HG02852 (cell line): ENCODE measurements at regions not wholly inside any gene's neighbourhood (a gene's known extent, or its start where the extent isn't known, plus 50 kb on each side); places are given as distances from the start of the nearest gene placed in this dataset.
"Not testable (repeated sequence)": the region's sequence is repeated elsewhere in the genome, so short reads cannot be mapped to it uniquely, and the experiment has no call there.

Source experiments
- ATAC-seq: cut with Tn5 transposase; IDR thresholded peaks from one replicate; pipeline ENCODE4 v1.9.1; 2021; ENCODE audit warnings: mild to moderate bottlenecking, moderate library complexity; ENCODE audit not compliant: unreplicated experiment

GRCh38 chr2:84373391-84373790, 85.7 kb downstream of the SUCLG1 start:
- ATAC-seq, result no peak

DNA sequence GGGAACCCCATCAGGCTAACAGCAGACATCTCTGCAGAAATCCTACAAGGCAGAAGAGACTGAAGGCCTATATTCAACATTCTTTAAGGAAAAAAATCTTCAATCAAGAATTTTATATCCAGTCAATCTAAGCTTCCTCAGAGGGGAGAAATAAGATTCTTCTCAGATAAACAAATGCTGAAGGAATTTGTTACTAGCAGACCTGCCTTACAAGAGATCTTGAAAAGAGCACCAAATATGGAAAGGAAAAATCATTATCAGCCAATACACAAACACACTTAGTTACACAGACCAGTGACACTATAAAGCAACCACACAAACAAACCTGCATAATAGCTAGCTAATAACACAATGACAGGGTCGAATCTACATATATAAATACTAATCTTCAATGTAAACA, 96.5 kb downstream of the SUCLG1 start:
- no peak for ATAC-seq

GRCh38 chr2:84338069-84338468, 121.0 kb downstream of the SUCLG1 start:
- ATAC-seq, result no peak

GRCh38 chr2:84327645-84328249, 131.3 kb downstream of the SUCLG1 start:
- ATAC-seq, result no peak

- no peak for ATAC-seq
Observed at GRCh38 chr2:84326831-84327432, 132.1 kb downstream of the SUCLG1 start.

GRCh38 chr2:84323890-84324289, 135.2 kb downstream of the SUCLG1 start:
- no peak for ATAC-seq

DNA sequence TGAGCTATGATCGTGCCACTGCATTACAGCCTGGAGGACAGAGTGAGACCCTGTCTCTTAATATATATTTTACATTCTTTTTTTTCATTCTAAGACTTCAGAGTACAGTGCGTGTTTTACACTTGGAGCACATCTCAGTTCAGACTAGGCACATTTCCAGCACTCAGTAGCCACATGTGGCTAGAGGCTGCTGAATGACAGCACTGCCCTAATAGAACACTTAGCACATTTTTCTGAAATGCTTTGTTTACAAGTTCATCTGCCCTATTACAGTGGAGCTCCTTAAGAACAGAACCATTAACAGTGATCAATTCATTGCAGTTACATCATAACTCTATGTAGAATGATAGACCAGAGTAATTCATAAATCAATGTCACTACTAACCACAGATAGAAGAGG, 138.1 kb downstream of the SUCLG1 start:
- ATAC-seq, result no peak

DNA sequence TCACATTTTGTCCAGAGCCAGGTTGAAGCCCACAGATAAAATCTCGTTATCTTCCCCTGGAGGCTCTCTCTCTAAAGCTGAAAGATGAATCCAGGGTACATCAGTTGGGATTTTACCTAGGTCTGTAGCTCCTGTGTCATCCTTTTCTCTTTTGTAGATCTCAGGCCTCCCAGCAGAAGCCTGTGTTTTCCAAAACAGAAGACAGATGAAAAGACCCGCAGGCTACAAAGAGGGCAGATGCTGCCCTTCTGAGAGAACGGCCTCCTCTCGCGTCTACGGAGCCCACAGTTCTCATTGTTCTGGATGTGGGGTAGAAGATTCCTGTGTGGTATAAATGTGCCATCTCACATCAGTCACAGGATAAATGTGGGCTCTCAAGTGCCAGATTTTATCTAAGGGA, 139.5 kb downstream of the SUCLG1 start:
- no peak for ATAC-seq

DNA sequence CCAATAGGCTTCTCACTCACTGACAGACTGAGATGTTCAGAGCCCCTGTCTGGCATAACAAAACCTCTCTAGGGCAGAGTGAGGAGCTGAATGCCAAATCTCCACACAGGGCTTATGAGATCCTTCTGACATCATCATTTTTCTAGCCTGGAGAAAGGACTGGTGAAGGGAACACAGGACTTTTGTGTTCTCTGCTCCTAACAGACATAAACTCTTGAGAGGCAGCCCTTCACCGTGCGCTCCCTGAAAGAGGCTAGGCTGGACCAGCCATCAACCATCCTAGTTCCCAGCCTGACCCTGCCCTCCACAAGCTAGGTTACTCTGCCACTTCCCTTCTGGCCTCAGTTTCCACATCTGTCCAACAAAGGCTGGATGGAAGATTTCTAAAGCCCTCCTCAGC, 141.9 kb downstream of the SUCLG1 start:
- no peak for ATAC-seq

- ATAC-seq, result peak; percentile 98
Observed at GRCh38 chr2:84314901-84315330, 144.2 kb downstream of the SUCLG1 start.

DNA sequence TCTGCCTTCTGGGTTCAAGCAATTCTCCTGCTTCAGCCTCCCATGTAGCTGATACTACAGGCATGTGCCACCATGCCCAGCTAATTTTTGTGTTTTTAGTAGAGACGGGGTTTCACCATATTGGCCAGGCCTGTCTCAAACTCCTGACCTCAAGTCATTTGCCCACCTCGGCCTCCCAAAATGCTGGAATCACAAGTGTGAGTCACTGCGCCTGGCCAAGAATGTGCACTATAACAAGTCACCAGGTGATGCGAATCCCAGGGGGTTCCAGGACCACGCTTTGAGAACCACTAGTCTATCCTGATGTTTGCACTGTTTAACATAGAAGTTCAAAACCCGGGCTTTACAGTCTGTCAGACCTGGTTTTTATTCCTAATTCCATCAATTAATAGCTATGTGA, 144.8 kb downstream of the SUCLG1 start:
- no peak for ATAC-seq

- no peak for ATAC-seq
Observed at GRCh38 chr2:84309281-84309680, 149.8 kb downstream of the SUCLG1 start.

DNA sequence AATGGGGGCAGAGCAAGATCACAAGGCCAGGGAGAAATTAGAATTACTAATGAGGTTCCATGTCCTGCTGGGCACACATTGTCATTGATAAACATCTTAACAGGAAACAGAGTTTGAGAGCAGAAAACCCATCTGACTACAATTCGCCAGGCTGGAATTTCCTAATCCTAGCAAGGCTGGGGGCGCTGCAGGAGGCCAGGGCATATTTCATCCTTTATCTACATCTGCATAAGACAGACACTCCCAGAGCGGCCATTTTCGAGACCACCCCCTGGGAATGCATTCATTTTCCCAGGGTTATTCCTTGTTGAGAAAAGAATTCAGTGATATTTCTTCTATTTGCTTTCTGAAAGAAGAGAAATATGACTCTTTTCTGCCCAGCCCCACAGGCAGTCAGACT, 152.7 kb downstream of the SUCLG1 start:
- ATAC-seq, result no peak

- ATAC-seq, result peak; percentile 97
Observed at GRCh38 chr2:84302513-84303412, 156.3 kb downstream of the SUCLG1 start.

GRCh38 chr2:84301717-84302116, 157.4 kb downstream of the SUCLG1 start:
- ATAC-seq, result no peak

DNA sequence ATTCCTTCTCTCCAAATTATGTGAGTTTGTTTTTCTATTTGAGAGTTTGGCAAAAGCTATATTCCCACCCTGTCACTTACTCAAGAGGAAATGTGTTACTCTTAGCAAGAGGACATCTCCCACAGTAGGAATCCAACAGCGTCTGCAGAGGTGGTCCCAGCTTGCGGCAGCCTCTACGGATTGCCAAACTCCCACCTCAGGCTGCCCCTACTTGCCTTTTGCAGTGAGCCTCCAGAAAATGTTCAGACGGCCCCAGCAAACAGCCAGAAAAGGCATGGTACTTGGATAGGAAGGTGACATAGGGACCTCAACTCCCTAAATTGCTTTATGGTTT, 158.4 kb downstream of the SUCLG1 start:
- no peak for ATAC-seq

DNA sequence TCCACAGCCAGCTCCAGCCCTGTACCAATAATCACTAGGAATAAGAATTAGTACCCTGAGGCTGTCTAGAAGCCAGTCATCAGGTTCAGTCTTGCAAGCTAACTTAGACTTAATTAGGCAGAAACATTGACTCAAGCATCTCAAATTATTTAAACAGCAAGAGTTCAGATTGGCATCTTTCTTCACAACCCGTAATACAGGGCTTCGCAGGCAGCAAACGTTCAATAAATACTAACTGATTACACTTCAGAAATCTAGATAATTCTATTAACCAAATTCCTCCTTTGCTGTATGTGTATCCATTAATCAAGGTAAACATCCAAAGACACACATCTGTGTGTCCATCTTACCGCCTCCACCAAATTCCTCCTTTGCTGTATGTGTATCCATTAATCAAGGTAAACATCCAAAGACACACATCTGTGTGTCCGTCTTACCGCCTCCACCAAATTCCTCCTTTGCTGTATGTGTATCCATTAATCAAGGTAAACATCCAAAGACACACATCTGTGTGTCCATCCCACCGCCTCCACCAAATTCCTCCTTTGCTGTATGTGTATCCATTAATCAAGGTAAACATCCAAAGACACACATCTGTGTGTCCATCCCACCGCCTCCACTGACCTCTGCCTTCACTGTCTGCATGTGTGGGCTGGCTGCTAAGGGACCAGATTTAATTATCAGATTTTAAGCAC, 158.9 kb downstream of the SUCLG1 start:
- ATAC-seq, result not testable (repeated sequence)

DNA sequence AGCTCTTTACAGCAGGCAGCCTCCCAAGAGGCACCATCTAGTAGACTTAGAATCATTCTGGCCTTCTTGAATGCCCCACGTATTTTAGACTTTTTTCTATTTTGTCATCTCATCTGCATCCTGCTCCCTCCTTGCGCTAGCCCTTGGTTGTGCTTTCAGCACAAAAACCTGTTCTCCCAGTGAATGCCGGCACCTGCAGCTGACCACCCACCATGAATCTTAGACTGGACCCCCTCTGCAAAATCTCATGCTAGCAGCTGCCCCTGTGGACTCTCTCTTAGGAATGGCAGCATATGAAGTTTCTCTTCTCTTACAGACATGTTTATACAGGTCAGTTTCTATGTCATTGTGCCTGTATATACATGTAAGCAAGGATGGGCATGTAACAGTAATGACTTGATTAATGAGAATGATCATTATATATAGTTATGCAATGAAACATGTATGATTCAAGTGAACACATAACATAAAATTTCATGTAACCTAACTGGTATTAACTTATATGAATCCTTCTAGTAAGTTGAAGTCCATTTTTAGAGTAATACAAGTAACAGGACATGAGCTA, 159.8 kb downstream of the SUCLG1 start:
- no peak for ATAC-seq

DNA sequence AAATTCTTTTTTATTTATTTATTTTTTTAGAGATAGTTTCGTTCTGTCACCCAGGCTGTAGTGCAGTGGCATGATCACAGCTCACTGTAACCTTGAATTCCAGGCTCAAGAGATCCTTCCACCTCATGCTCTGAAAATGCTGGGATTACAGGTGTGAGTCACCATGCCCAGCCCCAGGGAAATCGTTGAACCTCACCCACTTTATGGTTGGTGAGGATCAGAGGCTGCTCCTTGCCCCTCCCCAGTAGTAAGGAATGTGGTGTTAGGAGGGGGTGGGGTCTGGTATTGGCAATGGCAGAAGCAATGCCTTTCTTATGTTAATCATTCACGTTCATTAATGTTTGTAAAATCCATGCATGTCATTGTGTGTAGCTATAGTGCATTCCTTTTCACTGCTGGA, 161.9 kb downstream of the SUCLG1 start:
- ATAC-seq, result no peak

DNA sequence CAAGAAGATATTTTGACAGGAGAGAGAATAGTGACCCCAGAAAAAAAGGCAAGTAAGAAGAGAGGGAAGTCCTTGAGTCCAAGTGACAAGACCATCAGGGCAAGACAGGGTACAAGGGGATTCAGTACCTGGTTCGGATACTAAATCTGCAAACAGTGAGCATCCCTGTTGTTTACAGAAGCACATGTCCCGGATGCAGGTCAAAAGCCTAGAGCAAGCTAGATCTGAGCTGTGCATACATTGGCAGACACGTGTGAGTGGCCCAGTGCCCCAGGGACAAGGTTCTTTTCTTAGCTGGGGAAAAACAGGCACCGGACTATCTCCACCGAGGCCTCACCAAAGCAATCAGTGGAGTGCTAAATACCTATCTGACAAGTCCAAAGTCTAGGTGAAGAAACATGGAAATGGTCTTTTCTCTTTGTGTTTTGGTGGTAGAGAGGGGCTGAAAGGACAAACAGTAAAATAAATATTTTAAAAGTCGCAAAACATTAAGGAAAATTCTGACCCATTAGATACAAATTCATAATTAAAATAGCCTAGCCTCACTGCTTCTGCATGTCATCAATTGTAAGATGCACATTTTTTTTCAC, 165.2 kb downstream of the SUCLG1 start:
- ATAC-seq, result no peak

- ATAC-seq, result no peak
Observed at GRCh38 chr2:84292545-84292944, 166.5 kb downstream of the SUCLG1 start.
